ENCODE measurements at regions not wholly inside any gene's neighbourhood (a gene's known extent, or its start where the extent isn't known, plus 50 kb on each side); places are given as distances from the start of the nearest gene placed in this dataset.

DNA sequence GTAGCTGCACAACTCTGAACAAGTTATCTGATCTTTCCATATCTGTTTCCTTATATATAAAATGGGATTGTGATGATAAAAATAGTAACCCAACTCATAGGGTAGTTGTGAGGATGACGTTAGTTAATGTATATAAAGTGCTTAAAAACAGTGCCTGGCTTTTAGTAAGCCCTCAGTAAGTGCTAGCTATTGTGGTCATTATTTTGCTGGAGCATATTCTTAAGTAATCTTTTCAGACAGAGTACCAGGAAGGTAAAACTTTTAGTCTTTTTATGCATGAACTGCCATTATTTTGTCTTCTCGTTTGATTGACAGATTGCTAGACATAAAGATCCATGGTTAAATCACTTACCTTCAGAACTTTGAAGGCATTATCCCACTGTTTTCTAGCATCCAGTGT is 62.5 kb upstream of the SIM2 start:
- no peak for DNase-seq

DNA sequence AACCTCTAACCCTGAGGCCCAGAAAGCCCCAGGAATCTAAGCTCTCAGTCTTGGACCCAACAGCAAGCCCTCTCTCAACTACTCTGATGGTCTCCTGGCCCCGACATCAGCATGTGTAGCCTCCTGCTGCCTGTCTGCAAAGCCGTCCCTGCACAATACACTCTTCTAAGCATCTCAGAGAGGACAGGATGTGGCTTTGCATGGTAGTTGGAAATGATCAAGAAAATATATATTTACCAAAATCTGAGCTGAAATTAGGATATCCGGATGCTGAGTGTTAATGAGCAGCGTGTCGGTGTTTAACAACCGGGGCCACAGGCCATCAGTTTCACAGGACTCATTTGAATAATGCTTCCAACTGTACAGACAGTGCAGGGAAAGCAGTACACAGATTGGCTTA is 59.1 kb upstream of the SIM2 start:
- DNase-seq: no peak

DNA sequence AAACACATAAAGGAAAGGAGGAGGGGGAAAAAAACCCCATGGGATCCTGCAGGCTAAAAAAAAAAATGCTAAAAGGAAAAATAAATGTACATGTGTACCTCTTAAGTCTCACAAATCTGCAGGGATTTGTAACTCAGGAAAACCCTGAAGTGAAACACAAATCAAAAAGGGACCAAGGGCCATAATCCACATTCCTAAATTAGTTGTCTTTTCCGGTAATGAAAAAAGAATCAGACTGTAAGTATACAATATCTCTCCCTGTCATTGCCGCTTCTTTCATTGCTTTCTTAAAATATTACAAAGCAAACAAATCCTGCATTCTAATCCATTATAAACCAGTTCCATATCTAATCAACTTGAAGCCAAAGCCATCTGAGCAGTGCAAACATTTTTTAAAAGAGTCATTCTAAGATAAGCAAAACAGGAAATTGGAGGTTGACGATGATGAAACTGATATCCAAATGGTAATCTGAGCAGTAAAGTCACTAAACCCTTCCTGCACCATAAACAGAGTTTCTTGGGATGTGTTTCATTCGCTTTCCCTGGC is 58.7 kb upstream of the SIM2 start:
- no peak for DNase-seq

DNA sequence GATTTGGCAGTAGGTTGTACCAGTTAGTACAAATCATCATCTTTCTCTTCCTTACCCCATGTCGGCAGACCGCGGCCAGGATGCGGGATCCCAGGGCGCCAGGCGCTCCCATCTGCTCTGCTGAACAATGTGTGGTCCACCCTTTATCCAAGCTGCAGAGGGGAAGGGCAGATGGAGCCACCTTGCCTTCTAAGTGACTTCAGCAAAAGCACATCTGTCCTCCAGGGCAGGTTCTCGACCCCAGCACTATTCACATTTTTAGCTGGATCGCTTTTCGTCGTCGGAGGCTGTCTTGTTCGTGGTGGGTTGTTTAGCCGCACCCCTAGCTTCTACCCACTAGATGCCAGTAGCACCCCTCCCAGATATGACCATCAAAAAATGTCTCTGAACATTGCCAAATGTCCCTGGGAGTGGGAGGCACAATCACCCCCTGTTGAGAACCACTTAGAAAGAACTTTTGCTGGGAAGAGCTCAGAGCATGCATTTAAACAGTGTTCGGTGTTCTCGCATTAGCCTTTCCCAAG is 58.1 kb upstream of the SIM2 start:
- DNase-seq: no peak

DNA sequence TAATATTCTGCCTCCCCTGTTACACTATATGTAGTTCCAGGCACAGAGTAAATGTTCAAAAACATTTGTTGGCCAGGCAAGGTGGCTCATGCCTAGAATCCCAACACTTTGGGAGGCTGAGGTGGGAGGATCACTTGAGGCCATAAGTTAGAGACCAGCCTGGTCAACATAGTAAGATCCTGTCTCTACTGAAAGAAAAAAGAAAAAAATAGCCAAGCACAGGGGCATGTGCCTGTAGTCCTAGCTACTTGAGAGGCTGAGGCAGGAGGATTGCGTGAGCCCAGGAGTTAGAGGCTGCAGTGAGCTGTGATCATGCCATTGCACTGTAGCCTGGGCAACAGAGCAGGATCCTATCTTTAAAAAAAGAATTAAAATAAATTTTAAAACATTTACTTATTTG is 57.6 kb upstream of the SIM2 start:
- no peak for DNase-seq

DNA sequence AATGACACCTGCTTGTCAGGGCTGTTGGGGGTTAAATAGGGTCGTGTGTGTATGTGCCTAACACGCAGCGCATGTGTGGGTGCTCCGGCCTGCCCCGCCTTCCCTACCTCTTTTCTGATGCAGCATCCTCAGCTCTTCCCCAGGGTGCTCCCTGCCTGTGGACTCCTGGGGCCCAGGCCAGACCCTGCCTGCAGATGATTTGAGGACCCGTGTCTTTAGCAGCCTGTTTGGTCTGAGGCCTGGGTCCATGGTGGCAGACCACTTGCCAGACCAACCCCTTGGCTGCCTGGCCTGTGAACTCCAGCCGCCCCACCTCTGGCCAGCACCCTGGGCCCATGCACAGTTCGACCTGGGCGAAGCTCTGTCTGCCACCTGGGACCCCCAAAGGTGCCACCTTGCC is 57.0 kb upstream of the SIM2 start:
- no peak for DNase-seq

DNA sequence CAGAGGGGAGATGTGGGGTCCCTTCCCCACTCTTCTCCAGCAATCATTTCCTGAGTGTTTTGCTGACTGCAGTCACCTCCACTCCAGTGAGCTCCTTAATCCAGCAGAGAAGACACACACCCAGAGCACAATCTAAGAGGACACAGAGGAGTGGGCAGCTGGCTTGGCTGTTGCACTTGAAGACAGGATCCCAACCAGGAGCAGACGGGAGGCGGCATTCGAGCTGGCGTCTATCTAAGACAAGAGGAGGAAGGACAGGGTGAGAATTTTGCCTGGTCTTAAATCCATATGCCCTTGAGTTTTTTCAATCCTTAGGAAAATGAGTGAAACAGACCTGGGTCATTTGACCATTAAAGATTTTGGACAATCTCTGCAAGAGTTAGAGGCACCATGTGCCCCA is 56.1 kb upstream of the SIM2 start:
- DNase-seq: no peak

DNA sequence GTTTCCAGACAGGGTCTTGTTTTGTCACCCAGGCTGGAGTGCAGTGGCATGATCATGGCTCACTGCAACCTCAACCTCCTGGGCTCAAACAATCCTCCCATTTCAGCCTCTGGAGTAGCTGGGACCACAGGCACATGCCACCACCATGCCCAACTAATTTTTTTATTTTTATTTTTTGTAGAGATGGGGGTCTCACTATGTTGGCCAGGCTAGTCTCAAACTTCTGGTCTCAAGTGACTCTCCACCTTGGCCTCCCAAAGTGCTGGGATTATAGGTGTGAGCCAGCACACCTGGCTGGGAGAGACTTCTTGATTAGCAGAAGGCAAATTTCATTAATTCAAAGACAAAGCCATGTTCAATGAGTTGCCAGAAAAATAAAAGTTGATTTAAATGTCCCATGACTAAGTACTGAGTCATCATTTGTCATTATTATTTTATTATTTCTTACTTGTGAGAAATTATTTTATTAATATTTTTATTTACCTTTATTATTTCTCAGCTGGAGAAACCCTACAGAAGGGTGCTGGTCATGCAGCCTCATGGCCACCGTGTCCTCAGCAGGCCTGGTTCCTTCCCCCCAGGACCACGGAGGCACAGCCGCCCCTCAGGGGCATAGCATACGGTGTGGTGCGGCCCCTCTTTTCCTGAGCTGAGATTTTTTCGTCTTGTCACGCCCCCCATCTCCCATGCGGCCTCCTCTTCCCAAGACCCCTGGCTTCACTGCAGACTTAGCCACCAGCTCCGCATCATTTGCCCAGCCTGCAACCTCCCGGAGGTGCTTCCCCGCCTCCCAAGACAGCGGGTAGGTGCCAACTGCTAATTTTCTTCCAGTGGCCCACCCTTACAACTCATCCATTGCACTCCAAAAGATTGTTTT is 55.3 kb upstream of the SIM2 start:
- DNase-seq: no peak

DNA sequence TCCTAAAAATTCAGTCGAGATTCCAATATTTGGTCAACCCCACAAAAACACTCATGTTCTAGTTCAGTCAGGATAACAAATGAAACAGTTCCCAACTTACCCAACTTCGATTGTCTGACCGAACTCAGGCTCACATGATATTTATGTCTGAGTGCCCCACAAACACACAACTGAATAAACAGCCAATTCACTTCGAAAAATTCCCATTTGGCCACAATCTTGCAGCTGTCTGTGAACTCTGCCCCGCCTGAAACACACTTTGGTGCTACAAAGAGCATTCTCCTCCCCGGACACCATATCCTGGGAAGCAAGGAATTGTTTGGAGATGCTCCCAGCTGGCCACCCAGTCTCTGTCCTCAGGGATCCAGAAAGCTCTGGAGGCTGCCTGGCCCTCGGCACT is 52.9 kb upstream of the SIM2 start:
- no peak for DNase-seq

DNA sequence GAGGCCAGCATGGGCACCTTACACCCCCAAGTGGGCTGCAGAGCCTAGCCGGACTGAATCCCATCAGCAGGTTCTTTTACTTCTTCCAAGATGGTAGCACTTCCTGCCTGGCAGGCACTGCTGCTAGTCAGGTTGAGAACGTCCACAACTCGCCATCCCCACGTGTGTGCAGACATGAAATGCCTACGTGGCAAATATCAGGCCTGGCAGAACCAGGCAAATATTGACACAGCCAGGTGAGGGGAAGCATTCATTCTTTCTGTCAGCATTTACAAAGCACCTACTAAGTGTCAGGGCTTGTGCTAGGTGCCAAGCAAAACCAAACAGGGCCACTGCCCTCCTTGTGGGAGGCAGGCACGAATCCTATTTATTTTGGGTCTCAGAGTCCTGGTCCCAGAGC is 52.3 kb upstream of the SIM2 start:
- DNase-seq: no peak

DNA sequence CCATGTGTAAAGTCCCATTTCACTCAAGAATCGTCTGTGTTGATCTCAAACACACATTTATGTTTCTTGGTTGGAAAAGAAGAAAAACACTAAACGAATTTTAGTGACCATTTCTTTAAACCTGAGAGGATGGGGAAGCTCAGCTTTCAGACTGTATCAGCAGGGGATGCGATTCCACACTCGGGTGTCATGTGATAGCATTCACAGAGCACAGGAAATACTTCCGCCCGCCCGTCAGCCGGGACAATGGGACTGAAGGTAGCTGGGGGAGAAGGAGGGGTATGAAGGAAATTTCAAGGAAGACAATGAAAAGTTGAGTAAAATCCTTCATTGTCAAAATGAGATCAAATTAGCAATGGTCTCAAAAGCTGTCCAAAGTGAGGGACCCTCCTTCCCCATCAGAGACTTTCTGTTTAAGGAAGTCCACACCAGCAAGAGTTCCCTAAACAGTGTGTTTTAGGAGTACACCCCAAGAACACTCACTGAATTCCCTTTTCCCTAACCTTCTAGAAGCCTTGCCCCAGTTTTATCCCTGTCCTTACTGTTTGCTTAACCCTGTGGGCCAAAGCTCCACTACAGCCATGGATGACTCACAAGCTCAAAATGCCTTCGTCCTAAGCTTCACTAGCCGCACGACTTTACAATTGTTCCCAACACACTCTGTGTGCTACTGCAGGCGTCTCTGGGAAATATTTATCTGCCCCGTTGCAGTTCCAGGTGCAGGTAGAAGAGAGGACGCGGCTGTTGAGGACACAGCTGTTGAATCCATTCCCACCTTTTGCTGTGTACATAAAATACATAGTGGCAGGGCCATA is 51.4 kb upstream of the SIM2 start:
- DNase-seq: no peak
